HEK293 (cell line): ENCODE measurements at regions not wholly inside any gene's neighbourhood (a gene's known extent, or its start where the extent isn't known, plus 50 kb on each side); places are given as distances from the start of the nearest gene placed in this dataset.

ENCODE experiments used
- CTCF ChIA-PET: fragments of 350-600 bp; formaldehyde crosslinking; extraction: SDS; loops from one replicate; lab custom pipeline; 2021; ENCODE audit warnings: antibody characterized with exemption; lab: Yijun Ruan, JAX
- POLR2A ChIA-PET: fragments of 300-600 bp; formaldehyde crosslinking; extraction: SDS; loops from one replicate; lab custom pipeline; 2020; ENCODE audit warnings: antibody characterized with exemption, inconsistent platforms; lab: Yijun Ruan, JAX
- H3K27ac ChIP-seq: fragments of 200-500 bp; sonication (Bioruptor generic); 2 replicates; pipeline ENCODE4 v1.5.1; 2014; ENCODE audit warnings: low read depth, low read length, control low read depth, inconsistent platforms; ENCODE audit errors: extremely low read depth
- H3K36me3 ChIP-seq, 2 experiments: fragments of 200-500 bp in 1 of 2; sonication (Bioruptor generic) in 1 of 2; 1 replicate in 1 of 2; 2 replicates in 1 of 2; pipeline ENCODE4 v1.5.1; 2014 to 2017; ENCODE audit warnings: inconsistent platforms in 2 of 2, low read length in 2 of 2; ENCODE audit not compliant: control insufficient read depth in 2 of 2, insufficient read depth in 1 of 2
- H3K4me1 ChIP-seq: fragments of 200-500 bp; sonication (Bioruptor generic); 2 replicates; pipeline ENCODE4 v1.5.1; 2014; ENCODE audit warnings: mild to moderate bottlenecking, low read length, inconsistent platforms; ENCODE audit not compliant: control insufficient read depth, insufficient read depth
- H3K4me3 ChIP-seq: 2 replicates; pipeline ENCODE4 v1.5.1; 2011; ENCODE audit warnings: low read depth, mild to moderate bottlenecking, control low read depth, low read length, moderate library complexity
- H3K9me3 ChIP-seq: fragments of 200-500 bp; sonication (Bioruptor generic); 2 replicates; pipeline ENCODE4 v1.5.1; 2014; ENCODE audit warnings: low read depth, low read length, inconsistent platforms; ENCODE audit not compliant: control insufficient read depth, insufficient read depth
- BCL11A ChIP-seq: fragments of 450-650 bp; formaldehyde crosslinking; IDR thresholded peaks from 2 replicates; pipeline ENCODE4 v1.5.1; 2016; ENCODE audit warnings: low read depth, missing biosample characterization, missing genetic modification characterization
- BCL11B ChIP-seq: fragments of 450-650 bp; formaldehyde crosslinking; IDR thresholded peaks from 2 replicates; pipeline ENCODE4 v1.5.1; 2016; ENCODE audit warnings: low read depth, missing biosample characterization, missing genetic modification characterization
- FEZF1 ChIP-seq: fragments of 450-650 bp; formaldehyde crosslinking; IDR thresholded peaks from 2 replicates; pipeline ENCODE4 v1.5.1; 2016; ENCODE audit warnings: missing biosample characterization, missing genetic modification characterization
- TRIM28 ChIP-seq: IDR thresholded peaks from 2 replicates; pipeline ENCODE4 v1.6.1; 2011; ENCODE audit warnings: low read length, control low read depth, borderline replicate concordance
- ZBTB17 ChIP-seq: fragments of 450-650 bp; formaldehyde crosslinking; IDR thresholded peaks from 2 replicates; pipeline ENCODE4 v1.5.1; 2016; ENCODE audit warnings: missing biosample characterization, missing genetic modification characterization
- ZBTB21 ChIP-seq: fragments of 450-650 bp; formaldehyde crosslinking; IDR thresholded peaks from 2 replicates; pipeline ENCODE4 v1.5.1; 2017; ENCODE audit warnings: missing biosample characterization, missing genetic modification characterization
- ZFP3 ChIP-seq: fragments of 450-650 bp; formaldehyde crosslinking; IDR thresholded peaks from 2 replicates; pipeline ENCODE4 v1.5.1; 2016; ENCODE audit warnings: low read depth, missing biosample characterization, missing genetic modification characterization
- ZFP69B ChIP-seq: fragments of 450-650 bp; formaldehyde crosslinking; IDR thresholded peaks from 2 replicates; pipeline ENCODE4 v1.5.1; 2016; ENCODE audit warnings: missing biosample characterization, missing genetic modification characterization
- ZNF114 ChIP-seq: fragments of 450-650 bp; formaldehyde crosslinking; IDR thresholded peaks from 2 replicates; pipeline ENCODE4 v1.5.0; 2017; ENCODE audit warnings: missing biosample characterization, missing genetic modification characterization
- ZNF174 ChIP-seq: fragments of 450-650 bp; formaldehyde crosslinking; IDR thresholded peaks from 2 replicates; pipeline ENCODE4 v1.5.0; 2017; ENCODE audit warnings: missing biosample characterization, mild to moderate bottlenecking, missing genetic modification characterization
- ZNF202 ChIP-seq: fragments of 450-650 bp; formaldehyde crosslinking; IDR thresholded peaks from 2 replicates; pipeline ENCODE4 v1.5.1; 2016; ENCODE audit warnings: missing biosample characterization, missing genetic modification characterization, borderline replicate concordance
- ZNF280D ChIP-seq: fragments of 450-650 bp; formaldehyde crosslinking; IDR thresholded peaks from 2 replicates; pipeline ENCODE4 v1.5.1; 2016; ENCODE audit warnings: missing biosample characterization, missing genetic modification characterization
- ZNF366 ChIP-seq: fragments of 450-650 bp; formaldehyde crosslinking; conservative IDR thresholded peaks from 2 replicates; pipeline ENCODE4 v1.5.1; 2016; ENCODE audit warnings: missing biosample characterization, missing genetic modification characterization
- ZNF423 ChIP-seq: fragments of 450-650 bp; formaldehyde crosslinking; IDR thresholded peaks from 2 replicates; pipeline ENCODE4 v1.5.1; 2016; ENCODE audit warnings: missing biosample characterization, missing genetic modification characterization
- ZNF548 ChIP-seq: fragments of 450-650 bp; formaldehyde crosslinking; IDR thresholded peaks from 2 replicates; pipeline ENCODE4 v1.5.1; 2016; ENCODE audit warnings: missing biosample characterization, missing genetic modification characterization
- ZNF580 ChIP-seq: fragments of 450-650 bp; formaldehyde crosslinking; IDR thresholded peaks from 2 replicates; pipeline ENCODE4 v1.5.1; 2016; ENCODE audit warnings: missing biosample characterization, missing genetic modification characterization
- ZNF610 ChIP-seq: fragments of 450-650 bp; formaldehyde crosslinking; IDR thresholded peaks from 2 replicates; pipeline ENCODE4 v1.5.1; 2016; ENCODE audit warnings: missing biosample characterization, missing genetic modification characterization, borderline replicate concordance
- ZNF792 ChIP-seq: fragments of 450-650 bp; formaldehyde crosslinking; IDR thresholded peaks from 2 replicates; pipeline ENCODE4 v1.5.1; 2016; ENCODE audit warnings: missing biosample characterization, missing genetic modification characterization
- ZSCAN23 ChIP-seq: fragments of 450-650 bp; formaldehyde crosslinking; IDR thresholded peaks from 2 replicates; pipeline ENCODE4 v1.5.1; 2016; ENCODE audit warnings: missing biosample characterization, missing genetic modification characterization
- ZXDB ChIP-seq: fragments of 450-650 bp; formaldehyde crosslinking; IDR thresholded peaks from 2 replicates; pipeline ENCODE4 v1.5.1; 2016; ENCODE audit warnings: missing biosample characterization, missing genetic modification characterization
- TF ChIP-seq, protein P1 (sequence below): fragments of 450-650 bp; formaldehyde crosslinking; IDR thresholded peaks from 2 replicates; pipeline ENCODE4 v1.5.1; 2017; ENCODE audit warnings: missing biosample characterization, missing genetic modification characterization
- TF ChIP-seq, protein P2 (sequence below): fragments of 450-650 bp; formaldehyde crosslinking; IDR thresholded peaks from 2 replicates; pipeline ENCODE4 v1.5.0; 2017; ENCODE audit warnings: missing biosample characterization, missing genetic modification characterization, borderline replicate concordance

GRCh38 chr5:175378444-175379028 lies 65.4 kb downstream of the DRD1 start (continued):
- TF ChIP-seq ZBTB21 (peak; percentile 93), ZNF280D (peak; percentile 79; the same call in 1 of the 2 replicates), TRIM28 (peak; percentile 95; the same call in 1 of the 2 replicates), ZXDB (tag by site-specific recombination) (peak; percentile 99), BCL11A (tag by site-specific recombination) (peak; percentile 99), ZNF610 (tag by site-specific recombination) (peak; percentile 90), ZNF548 (tag by site-specific recombination) (no peak), BCL11B (tag by site-specific recombination) (peak; percentile 69; the same call in 1 of the 2 replicates)
- TF ChIP-seq, protein P1, sequence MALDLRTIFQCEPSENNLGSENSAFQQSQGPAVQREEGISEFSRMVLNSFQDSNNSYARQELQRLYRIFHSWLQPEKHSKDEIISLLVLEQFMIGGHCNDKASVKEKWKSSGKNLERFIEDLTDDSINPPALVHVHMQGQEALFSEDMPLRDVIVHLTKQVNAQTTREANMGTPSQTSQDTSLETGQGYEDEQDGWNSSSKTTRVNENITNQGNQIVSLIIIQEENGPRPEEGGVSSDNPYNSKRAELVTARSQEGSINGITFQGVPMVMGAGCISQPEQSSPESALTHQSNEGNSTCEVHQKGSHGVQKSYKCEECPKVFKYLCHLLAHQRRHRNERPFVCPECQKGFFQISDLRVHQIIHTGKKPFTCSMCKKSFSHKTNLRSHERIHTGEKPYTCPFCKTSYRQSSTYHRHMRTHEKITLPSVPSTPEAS (tag by site-specific recombination): peak; percentile 73
- TF ChIP-seq, all 188 proteins: peak for 110

DNA sequence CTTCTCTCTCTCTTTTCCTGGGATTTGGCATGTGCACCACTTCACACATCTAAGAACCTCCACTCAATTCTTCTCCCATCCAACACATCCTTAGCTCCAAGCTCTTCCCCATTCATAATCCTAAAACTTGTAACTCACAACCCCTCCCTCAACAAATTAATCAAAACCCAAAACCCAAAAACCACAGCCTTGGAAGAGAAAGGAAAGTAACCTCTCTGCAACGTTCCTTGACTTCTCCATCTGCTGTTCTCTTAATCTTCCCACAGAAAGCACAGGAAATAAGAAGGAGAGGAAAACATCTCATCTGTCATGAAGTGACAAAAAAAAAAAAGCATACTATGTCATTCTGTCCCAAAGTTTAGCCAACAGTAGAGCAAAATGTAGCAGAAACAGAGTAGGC lies 66.2 kb downstream of the DRD1 start:
- no peaks in the 10 kb centered on the region for H3K9me3 ChIP-seq
- POLR2A ChIA-PET: interaction anchor here (0.9 to 1.2 kb wide), 5 partner anchors 15 to 90 kb away, joined by 3 to 4 read pairs (median 3); no protein-coding TSS in a partner anchor
- CTCF ChIA-PET: interaction anchor here (0.6 kb wide), 1 partner anchor 89 kb away, joined by 3 read pairs; no protein-coding TSS in a partner anchor
- H3K4me1 ChIP-seq: peaks cover 15% of the 10 kb centered on the region
- TF ChIP-seq FEZF1 (no peak), ZNF792 (tag by site-specific recombination) (no peak), ZNF114 (tag by site-specific recombination) (no peak)
- no peaks in the 10 kb centered on the region for H3K36me3 ChIP-seq
- peak overlapping the region; percentile 38 for H3K27ac ChIP-seq
- H3K4me3 ChIP-seq: no peak overlapping the region

GRCh38 chr5:175374166-175374875 lies 69.7 kb downstream of the DRD1 start:
- ChIA-PET CTCF (no interaction called here), POLR2A (no interaction called here)
- Histone ChIP-seq H3K27ac (no peak overlapping the region), H3K4me3 (no peak overlapping the region), H3K9me3 (no peaks in the 10 kb centered on the region), H3K36me3 (no peaks in the 10 kb centered on the region), H3K4me1 (peaks cover 15% of the 10 kb centered on the region)
- TF ChIP-seq ZNF423 (tag by site-specific recombination): no peak
- TF ChIP-seq ZBTB17 (tag by site-specific recombination): no peak
- no peak for TF ChIP-seq ZNF366
- no peak for TF ChIP-seq ZFP3 (tag by site-specific recombination)
- TF ChIP-seq, protein P2, sequence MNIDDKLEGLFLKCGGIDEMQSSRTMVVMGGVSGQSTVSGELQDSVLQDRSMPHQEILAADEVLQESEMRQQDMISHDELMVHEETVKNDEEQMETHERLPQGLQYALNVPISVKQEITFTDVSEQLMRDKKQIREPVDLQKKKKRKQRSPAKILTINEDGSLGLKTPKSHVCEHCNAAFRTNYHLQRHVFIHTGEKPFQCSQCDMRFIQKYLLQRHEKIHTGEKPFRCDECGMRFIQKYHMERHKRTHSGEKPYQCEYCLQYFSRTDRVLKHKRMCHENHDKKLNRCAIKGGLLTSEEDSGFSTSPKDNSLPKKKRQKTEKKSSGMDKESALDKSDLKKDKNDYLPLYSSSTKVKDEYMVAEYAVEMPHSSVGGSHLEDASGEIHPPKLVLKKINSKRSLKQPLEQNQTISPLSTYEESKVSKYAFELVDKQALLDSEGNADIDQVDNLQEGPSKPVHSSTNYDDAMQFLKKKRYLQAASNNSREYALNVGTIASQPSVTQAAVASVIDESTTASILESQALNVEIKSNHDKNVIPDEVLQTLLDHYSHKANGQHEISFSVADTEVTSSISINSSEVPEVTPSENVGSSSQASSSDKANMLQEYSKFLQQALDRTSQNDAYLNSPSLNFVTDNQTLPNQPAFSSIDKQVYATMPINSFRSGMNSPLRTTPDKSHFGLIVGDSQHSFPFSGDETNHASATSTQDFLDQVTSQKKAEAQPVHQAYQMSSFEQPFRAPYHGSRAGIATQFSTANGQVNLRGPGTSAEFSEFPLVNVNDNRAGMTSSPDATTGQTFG: no peak
- no peak for TF ChIP-seq ZNF580
- no peak for TF ChIP-seq ZSCAN23
- no peak for TF ChIP-seq ZNF174 (tag by site-specific recombination)
- TF ChIP-seq ZNF202 (tag by site-specific recombination): no peak
- TF ChIP-seq ZFP69B (tag by site-specific recombination): no peak
